Pancreas (tissue), 10 donors: ENCODE measurements at regions not wholly inside any gene's neighbourhood (a gene's known extent, or its start where the extent isn't known, plus 50 kb on each side); places are given as distances from the start of the nearest gene placed in this dataset.

Experiments used
- ATAC-seq, 4 donors: fragments of 200-7000 bp; cut with Tn5 transposase; one replicate each; pipeline versions ENCODE4 v1.8.0 to v1.9.1; 2020; ENCODE audit warnings: mild to moderate bottlenecking in 4 of 4, moderate library complexity in 4 of 4
- DNase-seq, 6 donors: peaks; one replicate each; pipeline ENCODE4 v3.0.0-alpha.2; 2020
- FAIRE-seq: peaks from 2 replicates; lab custom pipeline; 2012; peaks lifted over from hg19 to GRCh38; lab: Jason Lieb, UNC
- H3K27ac ChIP-seq, 4 donors: fragments of 200-600 bp; sonication (generic); 1 replicate in 3 of 4; 2 replicates in 1 of 4; pipeline versions ENCODE4 v1.5.0 to v1.8.0; 2020
- H3K27me3 ChIP-seq, 4 donors: fragments of 200-600 bp; one replicate each; pipeline ENCODE4 v1.8.0; 2021
- H3K36me3 ChIP-seq, 3 donors: fragments of 200-600 bp; sonication (generic) in 1 of 3; one replicate each; pipeline versions ENCODE4 v1.5.0 to v1.8.0; 2020 to 2021
- H3K4me1 ChIP-seq, 3 donors: fragments of 200-600 bp; one replicate each; pipeline ENCODE4 v1.8.0; 2021
- H3K4me3 ChIP-seq, 4 donors: fragments of 200-600 bp; sonication (generic) in 2 of 4; one replicate each; pipeline versions ENCODE4 v1.5.0 to v1.8.0; 2020 to 2021
- H3K9me3 ChIP-seq, 4 donors: fragments of 200-600 bp; one replicate each; pipeline ENCODE4 v1.8.0; 2021
- CTCF ChIP-seq, 4 donors: fragments of 200-600 bp; sonication (generic) in 3 of 4; IDR thresholded peaks; one replicate each; pipeline versions ENCODE4 v1.5.0 to v1.8.0; 2021; ENCODE audit warnings: antibody characterized with exemption in 4 of 4
- WGBS, 2 donors: extraction: QIAGEN DNeasy Blood & Tissue Kit; methylation state at CpG; one replicate each; pipeline ENCODE4 v1.1.7; 2013; 5-methylcytosine and 5-hydroxymethylcytosine counted together
- intact Hi-C, 3 donors: fragments of 100-400 bp; cut with DNase I; formaldehyde crosslinking; loops; one replicate each; pipeline versions ENCODE4 v1.11.1 to v1.14.2; 2022
- donor health status: healthy with polysubstance abuse.
- donor health status: DM: no; HTN: no; CAD: no; lungs with moderate emphysema.
- donor health status: DM: no; HTN: no; CAD: no.
- donor health status: control.
- donor health status: control.
- donor health status: Bipolar disorder and iron deficiency.
- donor health status: DM: yes; HTN: yes; CAD: no.
- donor health status: DM: no; HTN: no; CAD: no.
- donor health status: DM: no; HTN: no; CAD: no.
- donor health status: DM: yes; HTN: yes; CAD: no.

- no peak for TF ChIP-seq CTCF (IDR thresholded peaks at IDR 0.05)
- H3K4me1 ChIP-seq, result no peaks in the 10 kb centered on the region
- 24 to 27% methylated on average over 2 of the region's 2 CpGs for WGBS, 2 donors
- FAIRE-seq, result no peak
- no peak overlapping the region for H3K27ac ChIP-seq
- no peak for ATAC-seq
- no peaks in the 10 kb centered on the region for H3K27me3 ChIP-seq
- H3K9me3 ChIP-seq, result no peaks in the 10 kb centered on the region
- H3K36me3 ChIP-seq, result no peaks in the 10 kb centered on the region
- H3K4me3 ChIP-seq, result no peak overlapping the region
- intact Hi-C loops, result no loop called here
- DNase-seq, result no peak
Observed at GRCh38 chr9:25205285-25205684, 473.0 kb downstream of the TUSC1 start.

- no peak for TF ChIP-seq CTCF (IDR thresholded peaks at IDR 0.05)
- Histone ChIP-seq H3K27ac (no peak overlapping the region), H3K36me3 (no peaks in the 10 kb centered on the region), H3K27me3 (no peaks in the 10 kb centered on the region), H3K9me3 (peaks cover 0 to 2% (median 0%) of the 10 kb centered on the region in 4 donors), H3K4me3 (no peak overlapping the region), H3K4me1 (no peaks in the 10 kb centered on the region)
- DNase-seq (no peak), ATAC-seq (no peak), FAIRE-seq (no peak)
- WGBS, 2 donors, result 61 to 64% methylated on average over 4 of the region's 4 CpGs
- intact Hi-C loops, result no loop called here
Observed at GRCh38 chr9:25177858-25178257, 500.4 kb downstream of the TUSC1 start.

GRCh38 chr9:25129537-25129936 is 548.7 kb downstream of the TUSC1 start:
- intact Hi-C loops, result no loop called here
- Histone ChIP-seq H3K9me3 (no peaks in the 10 kb centered on the region), H3K4me3 (no peak overlapping the region), H3K36me3 (no peaks in the 10 kb centered on the region), H3K27me3 (no peaks in the 10 kb centered on the region), H3K27ac (no peak overlapping the region), H3K4me1 (no peaks in the 10 kb centered on the region)
- ATAC-seq, result no peak
- no peak for FAIRE-seq
- no peak for DNase-seq
- 70 to 84% methylated on average over 2 of the region's 2 CpGs for WGBS, 2 donors
- no peak for TF ChIP-seq CTCF (IDR thresholded peaks at IDR 0.05)

GRCh38 chr9:25121811-25122210 is 556.4 kb downstream of the TUSC1 start:
- Histone ChIP-seq H3K27me3 (no peaks in the 10 kb centered on the region), H3K36me3 (no peaks in the 10 kb centered on the region), H3K4me3 (no peak overlapping the region), H3K9me3 (no peaks in the 10 kb centered on the region), H3K27ac (no peak overlapping the region), H3K4me1 (no peaks in the 10 kb centered on the region)
- ATAC-seq, result no peak
- no peak for FAIRE-seq
- no peak for TF ChIP-seq CTCF (IDR thresholded peaks at IDR 0.05)
- intact Hi-C loops, result no loop called here
- no peak for DNase-seq

- Histone ChIP-seq H3K9me3 (no peaks in the 10 kb centered on the region), H3K36me3 (no peaks in the 10 kb centered on the region), H3K27me3 (no peaks in the 10 kb centered on the region), H3K4me3 (no peak overlapping the region), H3K27ac (no peak overlapping the region), H3K4me1 (no peaks in the 10 kb centered on the region)
- intact Hi-C loops, result no loop called here
- ATAC-seq (no peak), FAIRE-seq (no peak), DNase-seq (no peak)
- no peak for TF ChIP-seq CTCF (IDR thresholded peaks at IDR 0.05)
- 35 to 49% methylated on average over 3 of the region's 3 CpGs for WGBS, 2 donors
Observed at GRCh38 chr9:25119041-25119440, 559.2 kb downstream of the TUSC1 start.
